MM.1S (cell line): ENCODE measurements at regions not wholly inside any gene's neighbourhood (a gene's known extent, or its start where the extent isn't known, plus 50 kb on each side); places are given as distances from the start of the nearest gene placed in this dataset.

Experiments used
- DNase-seq: peaks from one replicate; pipeline ENCODE4 v3.0.0-alpha.2; 2015
- H2AFZ ChIP-seq: fragments of 300-600 bp; sonication (generic); 2 replicates; pipeline ENCODE4 v1.6.0; 2016; ENCODE audit warnings: antibody characterized with exemption, low read length
- H3F3A ChIP-seq: fragments of 300-600 bp; sonication (generic); 2 replicates; pipeline ENCODE4 v1.6.1; 2016; ENCODE audit warnings: mild to moderate bottlenecking, antibody characterized with exemption, low read length, moderate library complexity, mixed read lengths; ENCODE audit not compliant: insufficient read depth
- H3K27ac ChIP-seq: fragments of 300-600 bp; sonication (generic); 2 replicates; pipeline ENCODE4 v1.5.1; 2016; ENCODE audit warnings: mild to moderate bottlenecking, low read length
- H3K27me3 ChIP-seq: fragments of 300-600 bp; sonication (generic); replicated peaks from 2 replicates; pipeline ENCODE4 v1.6.0; 2016; ENCODE audit warnings: low read length; ENCODE audit not compliant: insufficient read depth
- H3K36me3 ChIP-seq: fragments of 300-600 bp; sonication (generic); replicated peaks from 2 replicates; pipeline ENCODE4 v1.6.1; 2016; ENCODE audit warnings: mild to moderate bottlenecking, low read length, mixed read lengths; ENCODE audit not compliant: insufficient read depth
- H3K4me1 ChIP-seq: fragments of 300-600 bp; sonication (generic); 2 replicates; pipeline ENCODE4 v1.6.1; 2016; ENCODE audit warnings: low read length, mixed read lengths
- H3K4me2 ChIP-seq: fragments of 300-600 bp; sonication (generic); 2 replicates; pipeline ENCODE4 v1.6.0; 2016; ENCODE audit warnings: low read depth, low read length
- H3K4me3 ChIP-seq: fragments of 300-600 bp; sonication (generic); 2 replicates; pipeline ENCODE4 v1.5.1; 2016; ENCODE audit warnings: low read length, mixed read lengths
- H3K79me2 ChIP-seq: fragments of 300-600 bp; sonication (generic); 2 replicates; pipeline ENCODE4 v1.6.1; 2016; ENCODE audit warnings: mixed run types, low read length, mixed read lengths
- H3K9ac ChIP-seq: fragments of 300-600 bp; sonication (generic); 2 replicates; pipeline ENCODE4 v1.6.1; 2016; ENCODE audit warnings: low read length, mixed read lengths
- H3K9me2 ChIP-seq: fragments of 300-600 bp; sonication (generic); replicated peaks from 2 replicates; pipeline ENCODE4 v1.6.1; 2016; ENCODE audit warnings: mild to moderate bottlenecking, low read length, mixed read lengths; ENCODE audit not compliant: insufficient read depth
- H3K9me3 ChIP-seq: fragments of 300-600 bp; sonication (generic); replicated peaks from 2 replicates; pipeline ENCODE4 v1.6.1; 2016; ENCODE audit warnings: mild to moderate bottlenecking, low read length, mixed read lengths; ENCODE audit not compliant: insufficient read depth
- H4K20me1 ChIP-seq: fragments of 300-600 bp; sonication (generic); 2 replicates; pipeline ENCODE4 v1.6.1; 2016; ENCODE audit warnings: mild to moderate bottlenecking, low read length, moderate library complexity, mixed read lengths; ENCODE audit not compliant: insufficient read depth
- EZH2 ChIP-seq: fragments of 300-600 bp; sonication (generic); optimal IDR thresholded peaks from 2 replicates; pipeline ENCODE3; 2017; ENCODE audit warnings: low read depth, mild to moderate bottlenecking, antibody characterized with exemption, low read length, mixed read lengths
- EZH2phosphoT487 ChIP-seq: fragments of 300-600 bp; sonication (generic); IDR thresholded peaks from 2 replicates; pipeline ENCODE4 v1.6.1; 2018; ENCODE audit warnings: antibody characterized with exemption, low read length
- TF ChIP-seq, protein P1 (sequence below): fragments of 300-600 bp; sonication (generic); IDR thresholded peaks from 2 replicates; pipeline ENCODE4 v1.5.1; 2016; ENCODE audit warnings: antibody characterized with exemption, low read length, mixed read lengths

DNA sequence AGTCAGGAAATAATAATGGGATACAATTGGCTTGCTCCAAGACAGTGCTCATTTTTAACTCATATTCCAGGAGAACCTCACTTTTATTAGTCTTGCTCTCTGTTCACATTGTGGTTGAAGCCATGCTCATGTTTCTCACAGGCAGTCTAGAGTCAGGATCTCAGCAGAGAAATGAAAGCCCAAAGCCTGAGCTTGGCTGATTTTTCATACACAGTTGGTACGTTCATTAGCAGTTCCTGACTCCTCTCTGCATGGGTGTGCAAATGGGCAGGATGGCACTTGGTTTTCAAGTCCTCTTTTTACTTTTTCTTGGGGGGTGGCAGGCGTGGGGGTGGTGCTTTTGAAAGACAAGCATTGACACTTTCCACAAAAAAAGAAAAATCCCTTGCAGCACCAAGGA lies 56.0 kb upstream of the KLF7 start:
- TF ChIP-seq EZH2, result no peak
- TF ChIP-seq EZH2phosphoT487, result no peak
- TF ChIP-seq, protein P1, sequence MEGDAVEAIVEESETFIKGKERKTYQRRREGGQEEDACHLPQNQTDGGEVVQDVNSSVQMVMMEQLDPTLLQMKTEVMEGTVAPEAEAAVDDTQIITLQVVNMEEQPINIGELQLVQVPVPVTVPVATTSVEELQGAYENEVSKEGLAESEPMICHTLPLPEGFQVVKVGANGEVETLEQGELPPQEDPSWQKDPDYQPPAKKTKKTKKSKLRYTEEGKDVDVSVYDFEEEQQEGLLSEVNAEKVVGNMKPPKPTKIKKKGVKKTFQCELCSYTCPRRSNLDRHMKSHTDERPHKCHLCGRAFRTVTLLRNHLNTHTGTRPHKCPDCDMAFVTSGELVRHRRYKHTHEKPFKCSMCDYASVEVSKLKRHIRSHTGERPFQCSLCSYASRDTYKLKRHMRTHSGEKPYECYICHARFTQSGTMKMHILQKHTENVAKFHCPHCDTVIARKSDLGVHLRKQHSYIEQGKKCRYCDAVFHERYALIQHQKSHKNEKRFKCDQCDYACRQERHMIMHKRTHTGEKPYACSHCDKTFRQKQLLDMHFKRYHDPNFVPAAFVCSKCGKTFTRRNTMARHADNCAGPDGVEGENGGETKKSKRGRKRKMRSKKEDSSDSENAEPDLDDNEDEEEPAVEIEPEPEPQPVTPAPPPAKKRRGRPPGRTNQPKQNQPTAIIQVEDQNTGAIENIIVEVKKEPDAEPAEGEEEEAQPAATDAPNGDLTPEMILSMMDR, result no peak
- no peak overlapping the region for H3K9ac ChIP-seq
- no peak for DNase-seq
- H3K27me3 ChIP-seq, result no peaks in the 10 kb centered on the region
- no peak overlapping the region for H3K4me3 ChIP-seq
- H3K4me1 ChIP-seq, result no peaks in the 10 kb centered on the region
- no peaks in the 10 kb centered on the region for H3K36me3 ChIP-seq
- no peaks in the 10 kb centered on the region for H3F3A ChIP-seq
- no peak overlapping the region for H3K4me2 ChIP-seq
- no peaks in the 10 kb centered on the region for H3K79me2 ChIP-seq
- no peak overlapping the region for H3K27ac ChIP-seq
- no peaks in the 10 kb centered on the region for H4K20me1 ChIP-seq
- no peaks in the 10 kb centered on the region for H3K9me3 ChIP-seq
- H2AFZ ChIP-seq, result no peak overlapping the region
- no peaks in the 10 kb centered on the region for H3K9me2 ChIP-seq

DNA sequence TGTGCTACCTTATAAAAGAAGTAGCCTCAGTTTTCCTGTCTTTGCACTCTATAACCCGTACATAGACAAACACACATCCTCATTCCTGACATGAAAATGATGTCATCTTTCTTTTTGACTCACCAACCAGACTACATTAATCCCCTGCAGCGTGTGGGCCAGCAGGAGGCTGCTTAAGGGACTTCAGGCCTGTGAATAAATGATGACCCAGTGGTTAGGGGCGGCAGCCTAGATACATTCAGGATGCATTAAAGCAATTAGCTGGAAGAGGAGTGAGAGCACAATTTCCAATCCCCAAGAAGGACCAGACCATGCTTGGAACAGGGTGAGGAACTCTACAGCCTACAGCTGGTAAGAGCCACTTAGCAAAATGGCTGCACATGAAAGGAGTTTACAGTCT lies 57.3 kb upstream of the KLF7 start:
- H3K9me3 ChIP-seq, result no peaks in the 10 kb centered on the region

DNA sequence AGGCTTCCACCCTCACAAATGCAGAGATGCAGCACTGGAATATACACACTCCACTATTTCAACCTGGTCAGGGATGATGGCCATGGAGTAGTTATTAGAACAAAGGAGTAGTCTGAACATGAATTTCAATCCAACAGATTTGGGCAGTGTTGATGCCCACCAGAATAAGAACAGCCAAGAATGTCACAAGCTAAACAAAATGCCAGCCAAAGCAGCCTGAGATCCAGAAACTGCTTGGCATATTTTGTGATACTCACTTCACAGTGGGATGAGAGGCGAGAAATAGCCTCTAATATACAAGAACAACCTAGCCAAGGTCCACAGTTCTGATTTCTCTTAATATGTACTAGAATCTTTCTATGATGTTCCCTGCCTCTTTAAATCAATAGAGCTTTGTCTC lies 58.6 kb upstream of the KLF7 start:
- no peak overlapping the region for H3K9ac ChIP-seq
- H3K4me1 ChIP-seq, result no peaks in the 10 kb centered on the region
- DNase-seq, result no peak
- no peaks in the 10 kb centered on the region for H3K27me3 ChIP-seq
- H3K4me3 ChIP-seq, result no peak overlapping the region
- no peaks in the 10 kb centered on the region for H3K36me3 ChIP-seq
- H3F3A ChIP-seq, result no peaks in the 10 kb centered on the region
- TF ChIP-seq, protein P1, result no peak
- no peak for TF ChIP-seq EZH2phosphoT487
- no peak for TF ChIP-seq EZH2
- no peaks in the 10 kb centered on the region for H4K20me1 ChIP-seq
- no peaks in the 10 kb centered on the region for H3K9me2 ChIP-seq
- no peaks in the 10 kb centered on the region for H3K9me3 ChIP-seq
- H3K4me2 ChIP-seq, result no peak overlapping the region
- no peak overlapping the region for H2AFZ ChIP-seq
- H3K79me2 ChIP-seq, result no peaks in the 10 kb centered on the region
- no peak overlapping the region for H3K27ac ChIP-seq

More for the DNA sequence above, 57.3 kb upstream of the KLF7 start:
- Histone ChIP-seq H3K9ac (no peak overlapping the region), H3K4me1 (no peaks in the 10 kb centered on the region), H3K27ac (no peak overlapping the region), H2AFZ (no peak overlapping the region), H3K36me3 (no peaks in the 10 kb centered on the region), H3F3A (no peaks in the 10 kb centered on the region), H3K4me2 (no peak overlapping the region), H4K20me1 (no peaks in the 10 kb centered on the region), H3K27me3 (no peaks in the 10 kb centered on the region), H3K9me2 (no peaks in the 10 kb centered on the region), H3K79me2 (no peaks in the 10 kb centered on the region), H3K4me3 (no peak overlapping the region)
- TF ChIP-seq EZH2 (no peak), EZH2phosphoT487 (no peak)
- TF ChIP-seq, protein P1, result no peak
- no peak for DNase-seq
